ENCODE measurements at regions not wholly inside any gene's neighbourhood (a gene's known extent, or its start where the extent isn't known, plus 50 kb on each side); places are given as distances from the start of the nearest gene placed in this dataset.

DNA sequence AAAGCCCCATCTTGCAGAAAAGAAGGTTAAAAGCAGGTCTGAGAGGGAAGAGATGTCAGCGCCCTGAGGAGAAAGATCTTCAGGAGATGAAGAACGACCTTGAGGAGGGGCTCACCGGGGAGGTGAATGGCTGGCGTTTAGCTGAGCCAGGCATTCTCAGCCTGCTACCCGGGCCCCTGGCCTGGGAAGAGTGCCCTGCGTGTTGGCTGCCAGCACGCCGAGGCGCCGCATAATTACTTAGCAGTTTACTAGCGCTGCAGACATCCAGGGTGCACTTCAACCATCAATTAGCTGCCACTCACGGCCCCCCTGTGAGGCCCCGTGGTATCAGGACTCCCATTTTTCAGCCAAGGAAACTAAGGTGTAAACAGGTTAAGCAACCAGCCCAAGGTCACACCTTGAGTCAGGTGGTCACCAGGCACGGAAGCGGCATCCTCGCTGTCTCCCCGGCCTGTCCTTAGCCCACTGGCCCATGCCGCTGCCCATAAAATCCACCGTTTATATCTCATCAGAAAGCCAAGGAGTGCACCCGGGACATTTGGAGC is 551.9 kb downstream of the BNC2 start:
- TF ChIP-seq POLR2A (IDR thresholded peaks at IDR 0.05), result no peak
- TF ChIP-seq, protein P1, sequence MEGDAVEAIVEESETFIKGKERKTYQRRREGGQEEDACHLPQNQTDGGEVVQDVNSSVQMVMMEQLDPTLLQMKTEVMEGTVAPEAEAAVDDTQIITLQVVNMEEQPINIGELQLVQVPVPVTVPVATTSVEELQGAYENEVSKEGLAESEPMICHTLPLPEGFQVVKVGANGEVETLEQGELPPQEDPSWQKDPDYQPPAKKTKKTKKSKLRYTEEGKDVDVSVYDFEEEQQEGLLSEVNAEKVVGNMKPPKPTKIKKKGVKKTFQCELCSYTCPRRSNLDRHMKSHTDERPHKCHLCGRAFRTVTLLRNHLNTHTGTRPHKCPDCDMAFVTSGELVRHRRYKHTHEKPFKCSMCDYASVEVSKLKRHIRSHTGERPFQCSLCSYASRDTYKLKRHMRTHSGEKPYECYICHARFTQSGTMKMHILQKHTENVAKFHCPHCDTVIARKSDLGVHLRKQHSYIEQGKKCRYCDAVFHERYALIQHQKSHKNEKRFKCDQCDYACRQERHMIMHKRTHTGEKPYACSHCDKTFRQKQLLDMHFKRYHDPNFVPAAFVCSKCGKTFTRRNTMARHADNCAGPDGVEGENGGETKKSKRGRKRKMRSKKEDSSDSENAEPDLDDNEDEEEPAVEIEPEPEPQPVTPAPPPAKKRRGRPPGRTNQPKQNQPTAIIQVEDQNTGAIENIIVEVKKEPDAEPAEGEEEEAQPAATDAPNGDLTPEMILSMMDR (IDR thresholded peaks at IDR 0.05), result no peak
- TF ChIP-seq EP300 (IDR thresholded peaks at IDR 0.05), result no peak

Data from ovary (tissue), 3 donors.